ENCODE measurements at regions not wholly inside any gene's neighbourhood (a gene's known extent, or its start where the extent isn't known, plus 50 kb on each side); places are given as distances from the start of the nearest gene placed in this dataset.

GRCh38 chrX:80876877-80877276 lies 67.2 kb upstream of the BRWD3 start:
- intact Hi-C loops (cut with DNase I): loop anchor here in 1 of 2 donors (10.0 kb wide), 1 partner anchor 328 kb away; the partner anchor contains the start of genes HMGN5 and SH3BGRL
- DNase-seq (no peak), ATAC-seq (no peak)
- Histone ChIP-seq H3K4me3 (no peak overlapping the region), H3K27ac (no peak overlapping the region), H3K27me3 (ENCODE audit: insufficient read depth in 3 of 3, low read length in 2 of 3) (no peaks in the 10 kb centered on the region), H3K4me1 (no peaks in the 10 kb centered on the region), H3K9me3 (no peaks in the 10 kb centered on the region), H3K36me3 (ENCODE audit: insufficient read depth in 1 of 2, low read depth in 1 of 2) (no peaks in the 10 kb centered on the region)
- peak; percentile 54 for TF ChIP-seq CTCF (IDR thresholded peaks at IDR 0.05)

Data from psoas muscle (tissue), 6 donors.